GM18867 (cell line): ENCODE measurements at regions not wholly inside any gene's neighbourhood (a gene's known extent, or its start where the extent isn't known, plus 50 kb on each side); places are given as distances from the start of the nearest gene placed in this dataset.

Experiments
- ATAC-seq: cut with Tn5 transposase; IDR thresholded peaks from one replicate; pipeline ENCODE4 v1.9.1; 2021; ENCODE audit warnings: mild to moderate bottlenecking, moderate library complexity; ENCODE audit not compliant: unreplicated experiment

DNA sequence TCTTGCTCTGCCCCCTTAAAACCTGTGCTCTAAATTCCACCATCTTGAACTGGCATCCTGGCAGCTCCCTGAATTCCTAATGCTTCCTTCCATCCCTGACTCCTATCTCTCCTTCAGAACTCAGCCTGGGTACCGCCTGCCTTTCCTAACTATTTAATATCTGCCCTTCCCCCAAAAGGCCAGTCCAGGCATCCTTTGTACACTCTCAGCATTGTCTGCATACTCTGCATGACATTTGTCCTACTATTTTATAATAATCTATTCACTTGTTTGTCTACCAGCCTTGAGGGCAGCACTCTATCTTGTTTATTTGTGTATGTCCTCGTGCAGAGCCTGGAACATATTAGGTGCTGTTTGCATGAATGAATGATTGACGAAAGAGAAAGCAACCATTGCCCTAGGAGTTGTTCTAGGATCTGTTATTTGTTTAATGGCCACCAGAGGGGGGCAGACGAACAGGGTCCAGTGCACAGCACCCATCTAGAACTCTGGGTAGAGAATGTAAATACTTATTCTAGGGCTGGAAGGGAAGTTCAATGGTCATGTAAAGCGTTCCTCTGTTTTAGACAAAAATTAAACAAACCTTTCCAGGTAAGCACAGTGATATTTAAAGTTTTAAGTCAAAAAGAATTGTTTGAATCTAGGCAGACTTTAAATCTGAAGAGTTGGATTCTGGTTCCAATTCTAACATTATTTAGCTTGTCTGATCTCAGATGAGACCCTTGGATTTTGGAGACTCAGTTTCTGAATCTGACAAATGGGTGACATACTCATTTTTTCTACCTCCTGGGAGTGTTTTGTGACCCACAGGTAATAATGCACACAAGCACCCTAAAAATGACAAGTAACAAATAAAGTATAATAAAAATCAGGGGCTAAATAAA is 125.8 kb upstream of the GALNT15 start:
- peak; percentile 99 for ATAC-seq

DNA sequence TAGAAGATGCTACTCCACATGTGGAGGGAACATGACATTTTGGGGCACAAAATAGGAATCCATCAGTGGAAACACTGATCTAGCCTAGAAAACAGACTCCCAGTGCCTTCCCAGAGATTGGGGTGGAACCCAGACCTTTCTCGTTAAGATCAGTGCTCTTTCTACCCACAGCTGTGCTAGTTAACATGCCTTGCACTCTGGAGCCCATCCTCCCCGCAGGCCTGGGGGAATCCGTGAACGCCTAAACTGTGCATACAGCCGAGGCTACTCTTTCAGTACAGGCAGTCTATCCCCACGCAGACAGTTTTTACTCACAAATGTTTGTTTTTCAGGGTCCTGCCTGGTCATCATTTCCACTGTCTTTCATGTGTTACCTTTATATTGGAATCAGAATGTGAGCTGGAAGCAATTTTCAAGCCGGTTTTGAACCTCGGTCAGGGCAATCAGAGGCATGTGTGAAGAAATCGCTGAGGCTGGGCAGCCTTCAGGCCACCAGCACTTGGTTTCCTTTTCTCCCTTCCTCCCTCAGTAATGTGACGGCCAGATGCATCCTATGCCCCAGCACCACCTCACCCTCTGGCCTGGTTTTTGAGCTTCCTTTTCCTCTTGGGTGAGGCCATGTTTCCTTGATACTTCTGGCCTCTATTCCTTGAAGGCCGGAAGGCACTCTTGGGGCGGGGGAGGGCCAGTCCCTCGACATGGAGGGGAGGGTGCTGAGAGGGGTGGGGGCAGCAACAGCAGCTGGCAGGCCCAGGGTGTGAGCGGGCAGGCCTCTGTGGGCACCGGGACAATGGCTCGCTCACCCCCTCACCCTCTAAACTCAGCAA is 123.6 kb upstream of the GALNT15 start:
- ATAC-seq, result no peak

DNA sequence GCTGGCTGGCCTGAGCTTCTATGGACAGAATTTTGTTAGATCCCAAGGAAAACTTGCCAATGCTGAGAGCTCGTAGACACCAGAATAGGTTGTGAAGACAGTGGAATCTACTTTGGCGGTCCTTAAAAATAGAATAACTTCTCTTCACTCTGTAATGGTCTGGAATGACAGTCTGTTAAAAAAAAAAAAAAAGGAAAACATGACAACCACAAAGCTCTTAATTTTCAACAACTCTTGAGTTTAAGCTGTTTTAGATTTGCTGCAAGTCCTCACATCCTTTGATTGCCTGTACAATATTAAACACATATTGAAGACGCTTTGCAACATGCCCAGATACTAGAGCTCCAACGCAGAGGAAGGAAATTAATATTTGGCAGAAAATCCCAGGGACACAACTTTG is 122.8 kb upstream of the GALNT15 start:
- ATAC-seq, result no peak

DNA sequence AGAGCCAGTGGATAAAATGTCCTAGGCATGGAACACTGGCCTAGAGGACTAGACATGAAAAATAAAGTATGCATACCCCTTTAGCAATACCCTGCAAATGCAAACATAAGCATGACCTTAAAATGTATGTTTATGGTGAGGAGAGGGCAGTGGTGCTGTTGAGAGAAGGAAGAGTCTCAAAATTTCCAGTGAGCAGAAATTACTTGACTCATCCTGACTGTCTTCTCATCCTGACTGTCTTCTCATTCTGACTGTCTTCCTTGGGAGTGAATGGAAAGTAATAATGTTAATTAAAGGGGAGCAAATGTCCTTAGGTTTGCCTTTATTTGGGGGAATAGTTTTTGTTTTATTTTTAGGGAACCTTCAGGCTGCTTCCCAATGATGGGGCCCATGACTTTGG is 121.5 kb upstream of the GALNT15 start:
- no peak for ATAC-seq

DNA sequence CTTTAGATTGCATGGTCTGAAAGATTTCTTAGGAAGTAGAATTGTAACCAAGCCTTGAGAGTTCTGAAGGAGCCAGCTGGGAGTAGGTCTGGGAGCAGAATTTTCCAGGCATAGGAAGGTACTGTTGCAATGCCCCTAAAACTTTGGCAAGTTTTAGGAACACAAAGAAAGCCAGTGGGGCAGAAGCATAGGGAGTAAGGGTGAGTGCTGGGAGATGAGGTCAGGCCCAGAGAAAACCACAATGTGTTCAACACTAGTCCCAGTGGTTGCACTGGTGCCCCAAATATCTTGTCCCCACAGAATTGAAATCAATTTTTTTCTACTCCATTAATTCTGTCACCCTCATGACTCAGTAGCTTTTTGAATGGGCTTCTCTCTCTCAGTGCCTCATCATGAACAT is 120.7 kb upstream of the GALNT15 start:
- no peak for ATAC-seq

DNA sequence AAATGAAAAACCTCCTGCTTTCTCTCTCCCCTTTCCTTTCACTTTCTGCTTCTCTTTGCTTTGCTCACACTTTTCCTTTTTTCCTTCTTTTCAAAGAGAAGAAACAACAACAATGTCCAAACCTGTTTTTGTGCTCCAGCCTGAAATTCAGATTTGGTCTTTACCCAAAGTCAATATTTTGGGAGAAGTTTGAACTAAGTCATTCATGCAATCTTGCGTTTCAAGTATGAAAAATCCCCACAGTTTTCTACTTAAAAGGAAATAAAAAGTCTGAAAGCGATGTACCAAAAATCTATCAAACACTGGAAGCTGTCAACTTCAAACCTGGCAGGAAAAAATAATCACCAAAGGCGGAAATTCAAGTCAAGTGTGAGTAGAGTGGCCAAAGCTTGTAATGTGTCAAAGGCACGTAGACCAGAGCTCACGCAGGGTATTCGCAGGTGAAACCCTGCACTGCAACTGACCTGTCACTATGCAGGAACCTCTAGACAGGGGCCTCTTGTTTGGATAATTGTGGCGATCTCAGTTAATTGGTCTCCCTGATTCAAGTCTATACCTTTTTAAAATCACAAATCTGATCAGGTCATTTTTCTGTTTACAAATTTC is 118.8 kb upstream of the GALNT15 start:
- no peak for ATAC-seq

DNA sequence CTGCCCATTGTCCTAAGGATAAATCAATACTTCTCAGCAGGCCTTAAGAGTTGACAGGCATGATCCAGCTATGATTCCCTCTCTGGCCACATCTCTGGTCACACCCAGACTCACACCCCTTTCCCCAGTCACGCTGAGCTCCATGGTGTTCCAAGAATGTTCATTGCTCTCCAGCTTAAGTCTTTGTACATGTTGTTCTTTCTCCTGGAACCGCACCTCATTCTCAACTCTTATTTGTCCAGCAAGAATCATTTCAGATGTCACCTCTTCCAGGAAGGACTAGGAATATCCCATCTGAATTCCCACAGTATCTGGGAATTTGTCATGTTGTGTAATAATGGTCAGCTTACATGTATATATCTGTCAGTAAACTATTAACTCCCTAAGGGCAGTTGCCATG is 118.3 kb upstream of the GALNT15 start:
- ATAC-seq, result no peak

DNA sequence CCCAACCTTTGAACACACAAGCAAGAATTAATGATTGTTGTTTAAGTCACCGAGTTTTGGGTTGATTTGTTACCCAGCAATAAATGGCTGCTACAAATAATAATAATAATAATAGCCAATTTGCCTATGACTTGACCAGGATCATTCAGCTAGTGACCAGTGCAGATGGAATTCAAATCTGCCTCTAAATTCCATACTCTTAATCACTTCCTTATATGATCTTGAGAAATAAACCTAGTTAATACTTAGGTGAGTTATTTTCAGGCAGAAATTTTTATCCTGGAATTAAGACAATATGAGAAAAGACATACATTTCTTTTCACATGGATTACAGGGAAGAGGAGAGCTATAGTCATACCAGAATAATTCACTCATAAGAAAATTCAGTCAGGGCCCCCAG is 116.0 kb upstream of the GALNT15 start:
- ATAC-seq, result no peak

DNA sequence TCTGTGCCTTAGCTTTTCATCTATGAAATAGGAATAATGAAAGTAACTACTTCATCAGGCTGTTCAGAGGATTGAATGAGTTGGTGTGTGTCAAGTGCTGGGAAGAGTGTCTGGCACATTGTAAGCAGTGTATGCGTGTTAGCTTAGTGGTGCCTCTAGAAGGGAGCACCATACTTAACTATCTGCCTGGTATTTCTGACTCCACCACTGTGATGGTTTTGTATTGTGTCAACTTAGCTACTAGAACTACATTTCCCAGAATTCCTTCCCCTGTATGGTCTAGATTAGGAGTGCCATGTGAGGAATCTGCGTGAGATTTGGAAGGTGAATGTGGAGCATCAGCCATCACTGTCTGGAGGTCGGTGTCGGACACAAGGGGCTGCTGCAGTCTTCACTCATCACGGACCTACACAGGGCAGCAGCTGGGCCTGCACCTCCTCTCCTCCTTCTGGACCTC is 115.4 kb upstream of the GALNT15 start:
- ATAC-seq, result no peak

DNA sequence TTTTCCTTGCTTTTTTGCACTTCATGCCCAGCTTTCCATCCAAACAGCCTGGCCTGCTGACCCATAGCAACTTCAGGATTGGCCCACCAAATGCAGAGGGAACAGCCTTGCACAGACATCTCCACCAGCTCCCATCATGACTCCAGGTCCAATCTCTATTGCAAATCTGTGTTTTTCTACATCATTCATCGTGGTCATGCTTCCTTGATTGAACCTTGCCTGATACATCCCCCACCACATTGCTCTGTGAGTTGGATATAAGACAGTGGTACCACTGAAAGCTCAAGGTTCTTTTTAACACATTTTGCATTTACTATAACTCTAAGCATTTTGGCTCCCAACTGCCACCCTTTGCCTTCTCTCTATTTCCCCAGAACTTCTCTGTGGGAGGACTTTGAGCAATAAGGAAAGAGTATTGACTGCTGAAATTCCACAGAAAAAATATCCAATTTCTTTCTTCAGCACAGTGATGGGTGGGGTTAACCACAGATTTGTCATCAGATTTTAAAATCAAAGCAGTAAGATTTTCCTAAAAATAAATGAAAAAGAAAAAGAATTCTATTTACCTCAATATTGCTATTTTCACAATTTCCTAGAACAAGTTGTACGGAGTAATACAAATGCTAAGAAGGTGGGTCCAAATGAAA is 114.6 kb upstream of the GALNT15 start:
- ATAC-seq, result no peak

DNA sequence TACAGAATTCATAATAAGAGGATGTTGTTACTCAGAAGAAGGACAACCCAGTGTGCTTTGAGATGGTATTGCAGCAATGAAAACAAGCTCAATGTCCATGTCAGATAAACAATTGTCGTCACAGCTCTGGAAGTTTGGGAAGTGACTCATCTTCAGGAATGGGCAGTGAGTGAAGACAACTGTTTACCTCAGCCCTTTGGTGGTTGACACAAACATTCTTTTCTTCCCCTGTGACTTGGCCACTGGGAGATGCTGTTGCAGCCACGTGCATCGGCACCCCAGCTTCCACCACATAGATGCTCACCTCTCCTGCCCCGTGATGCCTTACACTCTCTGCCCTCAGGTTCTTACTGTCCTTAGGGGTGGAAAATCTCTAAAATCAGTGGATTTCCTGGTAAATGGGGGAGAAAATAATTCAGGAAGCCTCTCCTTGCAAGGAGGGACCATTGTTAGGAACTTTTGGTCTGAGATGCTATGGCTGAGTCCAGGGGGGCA is 114.1 kb upstream of the GALNT15 start:
- no peak for ATAC-seq

DNA sequence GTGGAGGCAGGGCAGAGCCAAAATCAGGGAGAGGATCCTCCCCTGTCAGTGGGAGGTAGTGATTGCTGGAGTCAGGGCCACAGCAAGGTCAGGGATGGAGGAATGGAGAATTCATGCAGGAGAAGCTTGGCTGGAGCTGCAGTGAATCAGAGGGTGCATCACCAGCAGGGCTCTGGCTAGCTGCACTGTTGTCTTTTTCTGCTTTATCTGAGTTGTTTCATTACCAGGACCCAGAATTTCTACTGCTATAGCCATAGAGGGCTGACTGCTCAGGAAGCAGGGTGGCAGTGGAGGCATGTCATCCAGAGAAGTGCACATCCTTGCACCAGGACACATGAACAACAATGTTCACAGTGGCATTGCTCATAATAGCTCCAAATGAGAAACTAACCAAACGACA is 113.5 kb upstream of the GALNT15 start:
- no peak for ATAC-seq

DNA sequence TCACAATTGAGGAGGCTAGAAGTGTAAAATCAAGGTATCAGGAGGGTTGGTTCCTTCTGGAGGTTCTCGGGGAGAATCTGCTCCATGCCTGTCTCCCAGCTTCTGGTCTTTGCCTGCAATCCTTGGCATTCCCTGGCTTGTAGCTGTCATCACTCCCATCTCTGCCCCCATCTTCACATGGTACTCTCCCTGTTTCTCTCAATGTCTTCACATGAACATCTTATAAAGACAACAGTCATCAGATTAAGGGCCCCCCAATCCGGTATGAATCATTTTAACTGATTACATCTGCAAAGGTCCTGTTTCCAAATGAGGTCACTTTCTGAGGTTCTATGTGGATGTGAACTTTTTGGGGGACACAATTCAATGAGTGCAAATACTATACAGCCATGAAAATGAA is 113.0 kb upstream of the GALNT15 start:
- no peak for ATAC-seq

DNA sequence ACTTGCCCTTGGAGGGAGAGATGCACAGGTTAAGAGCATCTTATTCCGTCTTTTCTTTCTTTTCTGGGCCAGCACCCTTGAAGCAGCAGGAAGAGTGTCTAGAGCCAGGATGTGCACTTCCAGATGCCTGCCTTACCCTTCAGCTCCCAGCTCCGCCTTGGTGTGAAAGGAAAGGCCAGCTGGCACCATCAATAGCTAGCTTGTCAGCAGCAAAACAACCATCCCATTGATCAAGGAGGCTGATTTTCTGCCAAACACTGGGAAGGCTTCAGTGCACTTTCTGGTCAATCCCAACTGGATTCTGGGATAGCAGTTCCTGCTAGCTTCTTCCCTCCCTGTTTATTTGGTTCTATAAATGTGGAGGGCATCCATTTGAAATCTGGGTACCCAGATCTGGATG is 110.9 kb upstream of the GALNT15 start:
- ATAC-seq, result no peak

DNA sequence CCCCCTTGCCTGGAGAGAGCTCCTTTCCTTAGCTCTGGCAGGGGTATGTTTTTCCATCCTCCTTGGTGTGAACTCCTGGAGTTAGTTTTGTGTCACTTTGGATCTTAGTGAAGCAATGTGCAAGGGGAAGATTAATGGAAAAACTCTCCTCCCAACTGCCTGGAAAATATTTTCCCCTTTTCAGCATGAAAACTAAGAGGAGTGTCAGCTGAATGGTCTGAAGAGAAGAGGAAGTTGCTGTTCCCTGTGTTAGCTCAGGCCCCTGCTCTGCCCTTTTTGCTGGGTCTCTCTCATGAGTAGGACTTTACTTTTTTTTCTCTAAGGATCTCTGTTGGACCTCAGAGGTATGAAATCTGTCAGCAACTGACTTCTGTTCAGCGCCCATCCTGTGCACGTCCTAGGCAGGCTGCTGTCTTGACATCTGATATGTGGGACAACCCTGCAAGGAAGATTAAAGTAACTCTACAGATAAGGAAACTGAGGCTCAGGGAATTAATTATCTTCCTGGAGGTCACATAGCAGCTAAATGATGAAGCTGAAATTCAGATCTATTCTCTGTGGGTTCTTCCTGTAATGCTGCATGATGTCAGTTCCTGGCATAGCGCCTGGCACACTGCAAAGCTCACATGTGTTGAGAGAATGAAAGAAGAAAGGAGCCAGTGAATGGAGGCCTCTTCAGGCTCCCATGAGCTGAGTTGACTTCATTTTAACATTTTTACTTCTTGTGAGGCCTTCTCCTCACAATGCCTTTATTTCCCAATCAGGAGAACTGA is 109.7 kb upstream of the GALNT15 start:
- no peak for ATAC-seq

DNA sequence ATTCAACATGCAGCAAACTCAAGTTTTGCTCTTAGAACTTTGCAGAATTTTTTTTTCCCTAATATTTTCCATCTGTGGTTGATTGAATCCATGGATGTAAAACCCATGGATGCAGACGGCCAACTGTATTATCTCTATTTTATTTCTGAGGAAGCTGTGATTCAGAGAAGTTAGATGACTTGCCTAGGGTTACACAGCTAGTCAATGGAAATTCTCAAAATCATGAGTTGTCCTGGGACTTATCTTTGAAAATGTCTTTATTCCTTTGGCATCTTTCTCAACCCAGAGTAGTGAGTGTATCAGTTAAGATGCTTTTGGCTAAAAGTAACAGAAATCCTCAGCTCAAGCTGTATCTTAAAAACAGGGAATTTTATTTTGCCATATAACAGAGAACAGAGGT is 107.9 kb upstream of the GALNT15 start:
- ATAC-seq, result no peak

DNA sequence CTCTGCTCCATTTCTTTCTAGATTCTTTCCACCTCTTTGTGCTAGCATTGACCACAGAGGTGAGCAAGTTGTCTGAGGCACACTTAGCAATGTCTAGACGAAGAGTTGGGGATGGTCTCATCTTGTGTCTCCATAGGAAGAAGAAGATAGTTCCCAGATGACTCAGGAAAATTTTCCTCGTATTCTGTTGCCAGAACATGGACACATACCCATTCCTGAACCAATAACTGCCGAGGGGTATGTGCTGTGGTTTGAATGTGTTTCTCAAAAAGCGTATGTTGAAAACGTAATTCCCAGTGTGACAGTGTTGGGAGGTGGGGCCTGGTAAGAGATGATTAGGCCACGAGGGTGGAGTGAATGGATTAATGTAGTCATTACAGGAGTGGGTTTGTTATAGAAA is 107.5 kb upstream of the GALNT15 start:
- no peak for ATAC-seq

DNA sequence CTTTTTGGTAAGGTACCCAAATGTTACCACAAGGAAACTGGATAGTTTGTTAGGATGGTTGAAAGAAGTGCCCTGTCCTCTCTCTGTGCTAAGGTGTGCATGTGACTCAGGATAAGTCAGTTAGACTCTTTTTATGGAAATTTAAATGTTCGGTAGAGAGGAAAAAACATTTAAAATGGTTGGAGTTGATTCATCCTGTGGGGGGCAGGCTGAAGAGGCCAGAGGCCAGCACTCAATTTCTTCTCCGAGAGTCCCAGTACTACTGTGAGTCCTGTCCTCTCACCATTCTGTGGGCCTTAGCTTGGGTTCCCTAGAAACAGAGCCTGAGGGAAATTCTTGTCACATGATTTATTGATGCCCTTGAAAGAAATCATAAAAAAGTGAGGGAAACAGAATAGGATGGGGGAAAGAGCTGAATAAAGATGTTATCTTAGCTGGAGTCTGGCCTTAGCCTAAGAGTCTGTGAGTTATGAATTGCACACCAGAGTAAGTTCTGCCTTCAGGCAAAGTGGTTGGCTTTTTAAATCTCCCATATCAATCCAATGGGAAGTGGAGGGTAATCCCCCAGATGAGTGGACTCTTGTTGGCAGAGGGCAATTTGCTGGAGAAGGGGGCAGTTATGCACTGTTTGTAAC is 106.5 kb upstream of the GALNT15 start:
- no peak for ATAC-seq

DNA sequence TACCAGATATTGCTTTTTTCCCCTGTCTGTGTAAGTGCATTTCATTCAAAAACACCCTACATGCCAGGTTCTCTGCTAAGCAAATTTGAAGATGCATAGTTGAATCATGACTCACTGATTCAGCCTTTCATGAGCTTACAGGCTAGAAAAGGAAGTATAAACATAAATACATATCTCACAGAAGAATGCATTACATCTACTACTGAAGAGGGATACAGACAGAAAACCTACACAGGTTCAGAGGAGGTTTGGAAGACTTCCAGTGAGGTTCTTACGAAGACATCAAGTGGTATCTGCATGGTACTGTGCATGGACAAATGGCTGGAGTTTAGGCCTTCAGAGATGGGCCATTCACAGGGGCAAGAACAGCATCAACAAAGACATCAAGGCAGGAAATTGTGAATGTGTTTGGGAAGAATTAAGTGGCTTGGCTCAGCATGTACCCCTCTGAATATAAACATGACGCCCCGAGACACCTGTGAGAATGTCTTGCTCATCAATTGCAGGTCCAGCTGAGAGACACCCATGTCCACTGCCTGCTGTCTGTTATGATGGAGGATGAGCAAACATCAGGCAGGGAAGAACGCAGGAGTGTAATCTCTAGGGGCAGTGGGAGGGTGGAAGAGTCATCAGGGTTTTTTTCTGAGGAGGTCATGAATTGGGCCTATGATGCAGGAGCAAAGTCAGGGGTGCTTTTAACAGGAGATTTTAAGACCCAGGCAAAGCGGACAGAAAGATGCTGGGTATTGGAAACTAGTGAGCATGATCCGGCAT is 105.1 kb upstream of the GALNT15 start:
- no peak for ATAC-seq
